ENCODE measurements at regions not wholly inside any gene's neighbourhood (a gene's known extent, or its start where the extent isn't known, plus 50 kb on each side); places are given as distances from the start of the nearest gene placed in this dataset.

GRCh38 chr1:60863131-60863530 is 219.2 kb upstream of the NFIA start:
- Histone ChIP-seq H3K4me1 (no peaks in the 10 kb centered on the region), H3K27me3 (ENCODE audit: insufficient read depth in 3 of 3, low read length in 2 of 3) (peaks cover 0 to 3% (median 0%) of the 10 kb centered on the region in 3 donors), H3K27ac (no peak overlapping the region), H3K36me3 (ENCODE audit: insufficient read depth in 1 of 2, low read depth in 1 of 2) (no peaks in the 10 kb centered on the region), H3K9me3 (no peaks in the 10 kb centered on the region), H3K4me3 (no peak overlapping the region)
- 94 to 97% (median 95%) methylated on average over 1 of the region's 1 CpG for WGBS, 3 donors
- intact Hi-C loops (cut with DNase I), result loop anchor here in 1 of 2 donors (10.0 kb wide), 1 partner anchor 82 kb away; no protein-coding TSS in a partner anchor
- TF ChIP-seq, protein P1, sequence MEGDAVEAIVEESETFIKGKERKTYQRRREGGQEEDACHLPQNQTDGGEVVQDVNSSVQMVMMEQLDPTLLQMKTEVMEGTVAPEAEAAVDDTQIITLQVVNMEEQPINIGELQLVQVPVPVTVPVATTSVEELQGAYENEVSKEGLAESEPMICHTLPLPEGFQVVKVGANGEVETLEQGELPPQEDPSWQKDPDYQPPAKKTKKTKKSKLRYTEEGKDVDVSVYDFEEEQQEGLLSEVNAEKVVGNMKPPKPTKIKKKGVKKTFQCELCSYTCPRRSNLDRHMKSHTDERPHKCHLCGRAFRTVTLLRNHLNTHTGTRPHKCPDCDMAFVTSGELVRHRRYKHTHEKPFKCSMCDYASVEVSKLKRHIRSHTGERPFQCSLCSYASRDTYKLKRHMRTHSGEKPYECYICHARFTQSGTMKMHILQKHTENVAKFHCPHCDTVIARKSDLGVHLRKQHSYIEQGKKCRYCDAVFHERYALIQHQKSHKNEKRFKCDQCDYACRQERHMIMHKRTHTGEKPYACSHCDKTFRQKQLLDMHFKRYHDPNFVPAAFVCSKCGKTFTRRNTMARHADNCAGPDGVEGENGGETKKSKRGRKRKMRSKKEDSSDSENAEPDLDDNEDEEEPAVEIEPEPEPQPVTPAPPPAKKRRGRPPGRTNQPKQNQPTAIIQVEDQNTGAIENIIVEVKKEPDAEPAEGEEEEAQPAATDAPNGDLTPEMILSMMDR (IDR thresholded peaks at IDR 0.05), result no peak
- DNase-seq, result no peak
- ATAC-seq, result no peak

DNA sequence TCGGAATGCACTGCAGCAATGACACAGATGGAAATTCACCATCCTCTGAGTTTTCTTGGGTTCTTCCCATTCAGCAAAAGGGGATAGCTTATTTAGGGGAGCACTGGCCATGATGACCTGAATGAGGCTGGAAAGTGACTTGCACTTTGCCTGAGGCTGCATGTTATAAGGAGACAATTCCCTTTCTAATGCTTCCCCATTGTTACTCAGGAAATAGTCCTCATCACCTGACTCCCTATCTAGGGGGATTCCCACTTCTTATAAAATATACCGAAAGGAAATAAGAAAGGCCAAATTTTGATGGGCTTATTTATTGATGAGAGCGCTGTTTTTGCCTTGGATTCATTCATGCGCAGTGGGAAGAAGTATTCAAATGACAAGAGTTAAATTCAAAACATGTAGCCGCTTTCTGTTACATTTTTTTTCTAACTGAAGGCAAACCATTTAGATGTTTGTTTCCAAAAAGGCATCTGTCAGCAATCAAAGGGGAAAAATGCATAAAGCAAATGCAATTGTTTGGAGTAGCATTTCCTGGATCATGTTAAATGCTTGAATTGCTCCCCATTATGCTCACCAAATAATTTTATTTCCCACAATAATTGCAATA is 220.3 kb upstream of the NFIA start:
- Histone ChIP-seq H3K4me3 (no peak overlapping the region), H3K27me3 (ENCODE audit: insufficient read depth in 3 of 3, low read length in 2 of 3) (peaks cover 0 to 3% (median 0%) of the 10 kb centered on the region in 3 donors), H3K9me3 (no peaks in the 10 kb centered on the region), H3K27ac (no peak overlapping the region), H3K4me1 (no peaks in the 10 kb centered on the region), H3K36me3 (ENCODE audit: insufficient read depth in 1 of 2, low read depth in 1 of 2) (no peaks in the 10 kb centered on the region)
- TF ChIP-seq, protein P1 (IDR thresholded peaks at IDR 0.05), result no peak
- intact Hi-C loops (cut with DNase I), result loop anchor here in 1 of 2 donors (10.0 kb wide), 1 partner anchor 83 kb away; no protein-coding TSS in a partner anchor
- no peak for ATAC-seq
- no peak for DNase-seq
- 52 to 66% (median 60%) methylated on average over 5 of the region's 5 CpGs for WGBS, 3 donors

DNA sequence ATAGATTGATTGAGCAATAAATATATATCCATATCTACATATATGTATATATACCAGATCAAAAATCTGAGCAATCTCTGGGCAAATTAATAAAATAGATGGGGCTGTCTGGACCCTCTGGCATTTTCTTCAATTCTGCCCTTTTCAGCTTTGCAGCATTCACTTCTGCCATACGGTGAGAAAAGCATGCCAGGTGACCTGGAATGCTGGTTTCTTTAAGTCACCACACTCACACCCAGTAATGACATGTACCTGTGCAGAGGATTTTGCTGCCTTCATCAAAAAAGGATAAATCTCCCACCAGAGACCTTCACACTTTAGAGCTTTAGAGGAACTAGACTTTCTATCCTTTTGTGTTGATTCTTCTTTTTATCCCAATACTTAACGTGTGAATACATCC is 223.2 kb upstream of the NFIA start:
- no peaks in the 10 kb centered on the region for H3K9me3 ChIP-seq
- intact Hi-C loops (cut with DNase I), result loop anchor here in 1 of 2 donors (10.0 kb wide), 1 partner anchor 596 kb away; no protein-coding TSS in a partner anchor
- no peaks in the 10 kb centered on the region for H3K4me1 ChIP-seq
- DNase-seq (no peak), ATAC-seq (no peak)
- H3K4me3 ChIP-seq, result no peak overlapping the region
- TF ChIP-seq, protein P1 (IDR thresholded peaks at IDR 0.05), result no peak
- no peak overlapping the region for H3K27ac ChIP-seq
- no peaks in the 10 kb centered on the region for H3K27me3 ChIP-seq (ENCODE audit: insufficient read depth in 3 of 3, low read length in 2 of 3)
- no peaks in the 10 kb centered on the region for H3K36me3 ChIP-seq (ENCODE audit: insufficient read depth in 1 of 2, low read depth in 1 of 2)
- 79 to 95% (median 82%) methylated on average over 2 of the region's 2 CpGs for WGBS, 3 donors

GRCh38 chr1:60857851-60858250 is 224.5 kb upstream of the NFIA start:
- Histone ChIP-seq H3K36me3 (ENCODE audit: insufficient read depth in 1 of 2, low read depth in 1 of 2) (no peaks in the 10 kb centered on the region), H3K27ac (no peak overlapping the region), H3K9me3 (no peaks in the 10 kb centered on the region), H3K27me3 (ENCODE audit: insufficient read depth in 3 of 3, low read length in 2 of 3) (no peaks in the 10 kb centered on the region), H3K4me3 (no peak overlapping the region), H3K4me1 (no peaks in the 10 kb centered on the region)
- ATAC-seq, result no peak
- TF ChIP-seq, protein P1 (IDR thresholded peaks at IDR 0.05), result no peak
- DNase-seq, result no peak
- intact Hi-C loops (cut with DNase I), result loop anchor here in 1 of 2 donors (10.0 kb wide), 1 partner anchor 597 kb away; no protein-coding TSS in a partner anchor
- WGBS, 3 donors, result 64 to 82% (median 65%) methylated on average over 2 of the region's 2 CpGs

Measured in psoas muscle (tissue), 7 donors.